AG04449 (cell line): ENCODE measurements at regions not wholly inside any gene's neighbourhood (a gene's known extent, or its start where the extent isn't known, plus 50 kb on each side); places are given as distances from the start of the nearest gene placed in this dataset.

Experiments used
- CTCF ChIA-PET: fragments of 350-600 bp; formaldehyde crosslinking; extraction: SDS; loops from one replicate; lab custom pipeline; 2021; ENCODE audit warnings: antibody characterized with exemption; lab: Yijun Ruan, JAX
- POLR2A ChIA-PET: fragments of 400-600, 350-600 bp; formaldehyde crosslinking; extraction: SDS; loops from one replicate; lab custom pipeline; 2020; ENCODE audit warnings: antibody characterized with exemption, inconsistent platforms; lab: Yijun Ruan, JAX
- DNase-seq: peaks from one replicate; pipeline ENCODE4 v3.0.0-alpha.2; 2010; ENCODE audit warnings: low read depth, low spot score
- H3K4me3 ChIP-seq: 2 replicates; pipeline ENCODE4 v1.5.1; 2011; ENCODE audit warnings: low read depth, mild to moderate bottlenecking, control low read depth, low read length
- TF ChIP-seq, protein P1 (sequence below): IDR thresholded peaks from one replicate; pipeline ENCODE4 v1.5.1; 2011; ENCODE audit warnings: mild to moderate bottlenecking, moderate library complexity, low read length, control low read depth, inconsistent platforms; ENCODE audit not compliant: insufficient read depth; ENCODE audit errors: missing control alignments

GRCh38 chr4:62208921-62209320, 1008.8 kb downstream of the ADGRL3 start:
- POLR2A ChIA-PET: no interaction called here
- TF ChIP-seq, protein P1, sequence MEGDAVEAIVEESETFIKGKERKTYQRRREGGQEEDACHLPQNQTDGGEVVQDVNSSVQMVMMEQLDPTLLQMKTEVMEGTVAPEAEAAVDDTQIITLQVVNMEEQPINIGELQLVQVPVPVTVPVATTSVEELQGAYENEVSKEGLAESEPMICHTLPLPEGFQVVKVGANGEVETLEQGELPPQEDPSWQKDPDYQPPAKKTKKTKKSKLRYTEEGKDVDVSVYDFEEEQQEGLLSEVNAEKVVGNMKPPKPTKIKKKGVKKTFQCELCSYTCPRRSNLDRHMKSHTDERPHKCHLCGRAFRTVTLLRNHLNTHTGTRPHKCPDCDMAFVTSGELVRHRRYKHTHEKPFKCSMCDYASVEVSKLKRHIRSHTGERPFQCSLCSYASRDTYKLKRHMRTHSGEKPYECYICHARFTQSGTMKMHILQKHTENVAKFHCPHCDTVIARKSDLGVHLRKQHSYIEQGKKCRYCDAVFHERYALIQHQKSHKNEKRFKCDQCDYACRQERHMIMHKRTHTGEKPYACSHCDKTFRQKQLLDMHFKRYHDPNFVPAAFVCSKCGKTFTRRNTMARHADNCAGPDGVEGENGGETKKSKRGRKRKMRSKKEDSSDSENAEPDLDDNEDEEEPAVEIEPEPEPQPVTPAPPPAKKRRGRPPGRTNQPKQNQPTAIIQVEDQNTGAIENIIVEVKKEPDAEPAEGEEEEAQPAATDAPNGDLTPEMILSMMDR: no peak
- CTCF ChIA-PET: no interaction called here
- H3K4me3 ChIP-seq: no peak overlapping the region
- DNase-seq: no peak

DNA sequence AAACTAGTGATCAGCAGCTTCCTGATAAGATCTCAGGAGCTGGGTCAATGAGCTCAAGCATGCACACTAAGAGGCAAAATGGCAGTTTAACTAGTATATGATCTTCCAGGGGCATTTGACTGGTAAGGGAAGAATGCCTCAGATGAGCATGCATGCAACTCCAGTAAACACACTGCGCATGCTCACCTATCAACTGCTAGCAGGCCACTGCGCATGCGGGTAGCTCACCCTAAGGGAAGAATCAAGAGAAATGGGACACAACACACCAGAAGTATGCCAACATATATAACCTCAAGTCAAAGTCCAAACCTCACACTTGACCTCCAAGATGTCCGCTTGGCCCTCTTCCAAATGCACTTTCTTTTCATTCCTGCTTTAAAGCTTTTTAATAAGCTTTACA, 1004.0 kb downstream of the ADGRL3 start:
- POLR2A ChIA-PET: no interaction called here
- DNase-seq: no peak
- CTCF ChIA-PET: no interaction called here
- no peak overlapping the region for H3K4me3 ChIP-seq
- TF ChIP-seq, protein P1: no peak

- DNase-seq: no peak
- CTCF ChIA-PET: no interaction called here
- POLR2A ChIA-PET: no interaction called here
- H3K4me3 ChIP-seq: no peak overlapping the region
- TF ChIP-seq, protein P1: no peak
Observed at GRCh38 chr4:62199291-62199810, 999.2 kb downstream of the ADGRL3 start.

- CTCF ChIA-PET: no interaction called here
- no peak for DNase-seq
- no peak overlapping the region for H3K4me3 ChIP-seq
- TF ChIP-seq, protein P1: no peak
- POLR2A ChIA-PET: no interaction called here
Observed at GRCh38 chr4:62196338-62196737, 996.2 kb downstream of the ADGRL3 start.

- TF ChIP-seq, protein P1: no peak
- ChIA-PET CTCF (no interaction called here), POLR2A (no interaction called here)
- no peak for DNase-seq
- H3K4me3 ChIP-seq: no peak overlapping the region
Observed at GRCh38 chr4:62194342-62194741, 994.2 kb downstream of the ADGRL3 start.

DNA sequence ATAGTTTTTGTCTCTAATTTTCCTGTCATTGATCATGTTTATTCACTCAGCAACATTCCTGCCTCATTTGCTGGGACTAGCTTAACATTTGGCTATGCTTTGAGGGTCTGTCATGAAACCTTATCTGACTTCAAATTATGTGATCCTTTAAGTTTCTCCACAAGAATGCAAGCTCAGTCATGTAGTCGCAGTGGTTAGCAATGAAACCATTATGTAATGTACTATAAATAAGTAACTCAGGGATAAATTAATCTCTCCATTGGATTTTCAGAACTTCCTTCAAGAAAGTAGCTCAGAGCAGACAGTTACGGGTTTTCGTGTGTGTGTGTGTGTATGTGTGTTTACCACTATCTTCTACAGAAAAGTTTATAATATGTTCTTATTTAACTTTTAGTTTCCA, 993.6 kb downstream of the ADGRL3 start:
- no peak overlapping the region for H3K4me3 ChIP-seq
- DNase-seq: no peak
- ChIA-PET CTCF (no interaction called here), POLR2A (no interaction called here)
- TF ChIP-seq, protein P1: no peak
